GM21529 (cell line): ENCODE measurements at regions not wholly inside any gene's neighbourhood (a gene's known extent, or its start where the extent isn't known, plus 50 kb on each side); places are given as distances from the start of the nearest gene placed in this dataset.

Experiments
- ATAC-seq: cut with Tn5 transposase; IDR thresholded peaks from one replicate; pipeline ENCODE4 v1.9.1; 2021; ENCODE audit not compliant: unreplicated experiment

GRCh38 chr4:35106091-35106734, 1138.1 kb downstream of the ARAP2 start:
- no peak for ATAC-seq

DNA sequence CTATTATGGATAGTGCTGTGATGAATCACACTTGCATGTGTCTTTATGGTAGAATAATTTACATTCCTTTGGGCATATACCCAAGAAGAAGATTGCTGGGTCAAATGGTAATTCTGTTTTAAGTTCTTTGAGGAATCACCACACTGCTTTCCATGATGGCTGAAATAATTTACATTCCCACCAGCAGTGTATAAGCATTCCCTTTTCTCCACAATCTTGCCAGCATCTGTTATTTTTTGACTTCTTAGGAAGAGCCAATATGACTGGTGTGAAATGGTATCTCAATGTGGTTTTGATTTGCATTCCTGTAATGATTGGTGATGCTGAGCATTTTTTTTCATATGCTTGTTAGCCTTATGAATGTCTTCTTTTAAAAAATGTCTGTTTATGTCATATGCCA, 1120.2 kb downstream of the ARAP2 start:
- no peak for ATAC-seq

DNA sequence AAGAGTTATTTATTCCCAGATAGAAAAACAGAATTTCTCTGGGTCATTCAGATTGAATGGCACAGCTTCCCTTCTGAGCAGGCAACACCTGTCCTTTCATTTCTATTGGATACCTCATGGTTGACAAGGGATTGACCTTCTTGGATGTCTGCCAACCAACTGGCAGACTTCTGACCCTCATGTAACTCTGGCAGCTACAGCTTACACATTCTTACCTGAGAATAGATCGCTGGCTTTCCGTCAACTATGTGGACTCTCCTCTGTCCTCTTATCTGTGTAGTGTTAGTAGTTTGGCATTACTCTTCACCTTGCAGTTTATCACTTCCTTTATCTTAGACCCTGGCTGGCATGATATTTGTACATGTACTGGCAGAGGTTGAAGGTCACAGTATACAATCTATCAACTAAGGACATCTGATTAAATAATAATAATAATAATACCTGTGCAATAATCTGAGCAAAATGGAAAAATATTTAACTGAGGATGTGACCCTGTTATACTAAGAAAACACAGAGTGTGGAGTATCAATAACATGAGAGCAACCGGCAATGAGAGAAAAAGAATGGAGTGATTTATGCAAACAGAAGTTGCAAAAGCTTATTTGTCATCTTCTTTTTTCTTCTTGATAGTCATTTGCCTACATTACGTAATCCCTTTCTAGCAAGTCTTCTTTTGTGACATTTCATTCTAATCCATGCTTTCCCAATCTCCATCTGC, 1118.2 kb downstream of the ARAP2 start:
- ATAC-seq: no peak

DNA sequence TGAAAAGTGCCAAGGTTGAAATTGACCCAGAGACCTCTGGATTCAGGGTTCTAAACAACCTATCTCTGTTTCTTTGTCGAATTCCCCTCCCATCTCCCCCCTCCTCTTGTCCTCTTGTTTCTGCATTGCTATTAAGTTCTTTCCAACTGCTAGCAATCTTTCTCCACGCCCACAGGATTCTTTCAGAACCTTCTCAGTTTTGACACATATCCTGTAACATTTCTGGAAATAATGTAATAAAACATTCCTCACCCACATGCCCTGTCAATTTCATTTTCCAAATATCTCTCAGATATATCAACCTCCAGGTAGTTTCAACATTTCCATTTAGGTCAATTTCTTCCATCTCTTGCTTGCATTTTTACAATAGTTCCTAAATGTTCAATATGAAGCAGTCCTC, 1105.9 kb downstream of the ARAP2 start:
- no peak for ATAC-seq

DNA sequence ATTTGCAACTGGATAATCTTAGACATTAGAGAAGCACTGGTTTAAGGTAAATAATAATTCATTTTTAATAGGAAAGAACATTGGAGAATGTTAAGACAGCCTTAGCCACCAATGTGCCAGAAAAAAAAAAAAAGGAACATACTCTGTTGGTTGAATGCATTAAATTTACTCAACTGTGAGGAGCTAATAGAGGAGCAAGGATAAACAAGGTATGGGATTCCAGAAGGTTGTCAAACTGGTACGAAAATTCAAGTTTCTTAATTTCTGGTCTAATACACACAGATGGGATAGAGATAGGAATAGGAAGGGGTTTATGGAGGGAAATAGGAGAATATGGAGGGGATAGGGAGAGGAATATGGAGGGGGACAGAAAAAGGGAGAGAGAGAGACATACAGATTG, 1096.6 kb downstream of the ARAP2 start:
- ATAC-seq: no peak

DNA sequence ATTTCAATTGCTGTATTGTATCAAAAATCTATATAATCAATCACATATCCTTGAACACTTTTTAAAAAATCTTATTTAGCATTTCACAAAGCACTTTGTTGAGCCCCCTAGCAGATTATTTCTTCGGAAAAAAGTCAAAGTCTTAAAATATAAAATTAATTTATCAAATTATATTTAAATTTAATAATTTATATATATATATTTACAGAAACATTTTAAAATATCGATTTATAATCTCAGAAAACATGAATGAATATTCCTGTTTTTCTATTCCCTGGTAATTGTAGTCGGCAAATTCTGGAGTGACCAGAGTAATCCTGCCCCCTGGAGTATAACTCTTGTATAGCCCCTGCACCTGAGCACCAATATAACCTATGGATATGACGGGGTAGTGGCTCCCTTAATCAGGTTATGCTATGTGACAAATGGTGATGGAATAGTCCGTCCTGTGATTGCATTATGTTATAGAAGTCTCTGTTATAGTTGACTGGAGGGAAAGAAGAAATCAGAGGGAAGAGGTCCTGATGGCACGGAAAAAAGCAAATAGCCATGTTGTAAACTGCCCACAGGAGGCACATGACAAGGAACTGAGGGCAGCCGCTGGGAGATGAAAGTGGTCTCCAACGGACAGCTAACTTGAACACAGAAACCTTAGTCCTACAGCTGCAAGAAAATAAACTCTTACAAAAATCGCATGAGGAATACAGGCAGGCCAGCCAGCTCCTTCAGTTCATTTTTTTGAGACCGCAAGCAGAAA, 1092.3 kb downstream of the ARAP2 start:
- ATAC-seq: no peak

- ATAC-seq: no peak
Observed at GRCh38 chr4:35163168-35163567, 1081.1 kb downstream of the ARAP2 start.

DNA sequence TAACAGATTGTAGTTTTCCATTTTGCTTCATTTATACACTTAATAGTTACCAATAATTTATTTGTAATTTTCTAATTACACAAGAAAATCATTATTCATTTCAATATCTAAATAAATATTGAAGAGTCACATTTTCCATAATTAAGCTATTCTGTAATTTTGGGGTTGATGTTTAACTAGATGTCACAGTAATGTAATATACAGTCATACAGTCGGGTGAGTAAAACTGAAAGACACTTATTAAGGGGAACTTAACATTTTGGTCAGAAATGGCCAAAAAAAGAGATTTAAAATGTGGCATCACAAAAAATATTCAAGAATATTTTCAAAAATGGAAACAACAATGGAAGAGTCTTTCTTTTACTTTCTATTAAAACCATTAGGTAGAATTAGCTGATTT, 1080.3 kb downstream of the ARAP2 start:
- ATAC-seq: no peak

- no peak for ATAC-seq
Observed at GRCh38 chr4:35166466-35166865, 1077.8 kb downstream of the ARAP2 start.

GRCh38 chr4:35167385-35167784, 1076.9 kb downstream of the ARAP2 start:
- no peak for ATAC-seq

- no peak for ATAC-seq
Observed at GRCh38 chr4:35175487-35175886, 1068.8 kb downstream of the ARAP2 start.

DNA sequence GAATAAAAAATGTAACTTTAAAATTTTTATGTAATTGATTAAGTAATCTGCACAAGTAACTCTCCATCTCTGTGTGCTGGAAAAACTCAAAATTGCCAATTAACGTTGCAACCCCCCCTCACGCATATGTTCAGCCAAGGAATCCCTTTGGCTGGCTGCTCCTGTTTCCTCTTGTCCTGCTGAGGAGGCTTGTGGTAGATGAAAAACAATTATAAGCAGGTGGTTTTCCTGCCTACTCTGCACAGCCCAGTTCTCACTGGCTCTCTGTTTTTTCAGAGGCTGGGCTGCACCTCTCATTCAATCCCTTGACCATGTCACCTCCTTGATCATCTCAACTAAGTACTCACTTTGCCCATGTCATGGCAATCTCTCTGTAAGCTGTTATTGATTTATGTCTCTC, 1068.4 kb downstream of the ARAP2 start:
- no peak for ATAC-seq

GRCh38 chr4:35182451-35182850, 1061.9 kb downstream of the ARAP2 start:
- no peak for ATAC-seq

DNA sequence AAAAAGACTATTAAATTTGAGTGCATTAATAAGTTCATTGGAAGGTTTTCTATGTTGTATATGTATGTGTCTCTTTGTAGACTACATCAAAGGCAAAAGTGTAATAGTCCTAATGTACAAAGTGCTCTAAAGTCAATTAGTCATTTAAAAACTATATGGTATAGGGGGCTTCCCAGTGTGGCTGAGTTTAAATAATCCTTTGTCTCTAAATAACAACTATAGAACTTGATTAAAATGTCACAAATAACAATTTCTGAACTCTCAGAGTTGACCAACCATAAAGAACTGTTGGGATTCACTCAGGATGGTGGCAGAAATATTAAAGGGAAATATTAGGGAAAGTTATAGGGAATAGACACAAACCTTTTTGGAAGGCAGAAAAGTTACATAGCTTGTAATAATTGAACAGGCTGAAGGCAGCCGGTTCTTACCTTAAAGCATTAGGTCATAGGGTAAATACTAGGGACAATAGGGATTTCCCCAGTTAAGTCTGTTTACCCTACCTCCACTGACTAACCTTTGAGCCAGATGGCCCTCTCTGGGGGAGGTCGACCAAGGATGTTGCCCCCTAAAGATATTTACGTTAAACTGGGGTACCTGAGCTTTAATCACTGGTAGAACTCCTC, 1054.2 kb downstream of the ARAP2 start:
- ATAC-seq: no peak

DNA sequence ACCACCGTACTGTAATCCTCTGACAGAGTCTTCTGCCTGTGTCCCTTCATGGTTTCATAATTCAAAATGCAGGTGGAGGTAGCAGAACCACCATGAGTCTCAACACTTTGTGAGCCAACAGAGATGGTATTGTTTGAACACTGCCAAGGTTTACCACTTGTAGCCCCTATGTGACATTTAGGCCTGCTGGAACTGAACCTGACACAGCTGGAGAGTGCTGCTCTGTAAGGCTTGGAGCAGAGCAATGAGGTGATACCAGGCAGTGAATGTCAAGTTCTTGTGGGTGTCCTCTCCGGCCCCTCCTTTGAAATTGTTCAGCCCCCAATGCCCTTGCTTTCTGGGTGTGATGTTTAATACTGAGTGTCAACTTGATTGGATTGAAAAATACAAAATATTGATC, 1042.9 kb downstream of the ARAP2 start:
- no peak for ATAC-seq

DNA sequence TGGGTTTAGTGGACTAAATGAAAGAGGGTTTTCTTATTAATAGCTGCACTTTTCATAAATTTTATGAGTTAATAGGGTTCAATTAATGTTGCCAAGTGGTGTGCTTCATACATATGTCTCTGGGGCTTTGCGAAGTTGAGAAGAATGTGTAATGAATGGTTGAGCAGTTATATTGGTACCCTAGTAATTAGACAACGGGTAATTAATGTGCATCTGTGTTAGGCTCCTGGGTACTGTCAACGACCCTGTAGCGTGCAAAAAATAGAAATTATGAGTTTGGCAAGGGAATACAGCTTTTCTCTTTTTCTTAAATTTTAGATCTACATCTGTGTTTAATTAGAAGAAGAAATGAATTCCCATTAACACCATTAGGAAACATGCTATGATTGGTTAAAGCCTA, 1027.7 kb downstream of the ARAP2 start:
- ATAC-seq: no peak

DNA sequence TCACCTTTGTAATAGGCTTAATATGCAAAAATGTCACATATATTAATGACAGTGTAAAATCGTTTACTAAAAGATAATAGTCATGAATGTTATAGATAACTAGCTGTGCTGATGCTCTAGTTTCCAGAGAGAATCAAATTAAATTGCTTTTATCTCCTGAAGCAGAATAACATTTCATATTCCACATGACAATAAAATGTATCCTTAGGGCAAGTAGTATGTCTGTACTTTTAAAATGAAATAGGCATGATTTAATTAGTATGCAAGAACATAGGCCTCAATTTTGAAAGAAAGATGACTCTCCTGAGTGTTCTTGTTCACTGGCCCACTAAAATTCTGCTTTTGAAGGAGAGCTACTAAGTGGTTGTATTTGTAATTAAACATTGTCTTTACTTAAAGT, 1027.0 kb downstream of the ARAP2 start:
- no peak for ATAC-seq

- no peak for ATAC-seq
Observed at GRCh38 chr4:35228313-35228712, 1016.0 kb downstream of the ARAP2 start.

DNA sequence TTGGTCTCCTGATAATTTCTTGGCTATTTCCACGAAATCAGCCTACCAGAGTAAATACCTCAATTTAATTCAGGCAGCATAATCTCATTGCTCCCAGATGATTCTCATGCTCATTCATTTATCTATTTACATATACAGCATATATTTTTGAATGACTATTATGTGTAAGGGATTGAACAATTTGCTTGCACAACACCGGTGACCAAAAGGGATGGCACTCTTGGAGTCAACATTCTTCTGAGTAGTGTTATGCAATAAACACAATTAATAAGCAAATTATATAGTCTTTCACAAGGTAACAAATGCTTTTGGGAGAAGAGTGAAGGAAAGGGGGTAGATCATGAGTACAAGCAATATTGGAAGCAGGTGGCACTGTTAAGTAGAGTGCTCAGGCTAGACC, 1015.3 kb downstream of the ARAP2 start:
- no peak for ATAC-seq

DNA sequence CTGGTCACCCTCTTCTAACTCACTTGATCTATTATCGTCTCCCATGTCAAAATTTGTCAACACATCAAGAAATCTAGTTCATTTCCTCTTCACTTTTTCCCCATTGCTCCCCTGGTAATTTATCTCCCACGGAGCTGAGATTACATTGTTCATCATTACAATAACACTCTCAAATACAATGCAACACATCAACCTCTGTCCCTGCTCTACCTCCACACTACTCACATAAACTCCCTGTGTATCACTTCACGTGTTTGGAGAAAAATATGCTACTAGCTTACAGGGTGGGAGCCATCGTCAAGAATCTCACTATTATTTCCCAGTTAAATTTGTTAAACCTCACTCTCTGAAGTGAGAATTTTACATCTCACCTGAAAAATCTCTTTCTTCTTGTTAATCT, 1006.4 kb downstream of the ARAP2 start:
- no peak for ATAC-seq

DNA sequence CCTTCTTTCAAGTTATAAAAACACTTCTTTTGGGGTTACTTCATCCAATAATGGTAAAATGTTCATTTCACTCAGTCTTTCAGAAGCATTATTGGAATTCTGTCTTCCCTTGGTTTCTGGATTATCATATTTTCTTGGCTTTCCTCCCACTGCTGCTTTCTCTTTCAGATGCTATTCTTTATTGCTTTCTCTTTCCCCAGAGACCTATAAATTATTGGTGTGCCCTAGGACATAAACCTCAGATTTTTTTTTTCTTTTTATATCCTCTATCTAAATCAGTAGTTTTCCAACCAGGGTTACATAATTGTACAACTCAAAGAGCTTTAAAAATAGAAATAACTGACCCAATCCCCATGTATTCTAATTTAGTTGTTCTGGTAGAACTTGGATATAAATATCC, 1005.5 kb downstream of the ARAP2 start:
- ATAC-seq: no peak

DNA sequence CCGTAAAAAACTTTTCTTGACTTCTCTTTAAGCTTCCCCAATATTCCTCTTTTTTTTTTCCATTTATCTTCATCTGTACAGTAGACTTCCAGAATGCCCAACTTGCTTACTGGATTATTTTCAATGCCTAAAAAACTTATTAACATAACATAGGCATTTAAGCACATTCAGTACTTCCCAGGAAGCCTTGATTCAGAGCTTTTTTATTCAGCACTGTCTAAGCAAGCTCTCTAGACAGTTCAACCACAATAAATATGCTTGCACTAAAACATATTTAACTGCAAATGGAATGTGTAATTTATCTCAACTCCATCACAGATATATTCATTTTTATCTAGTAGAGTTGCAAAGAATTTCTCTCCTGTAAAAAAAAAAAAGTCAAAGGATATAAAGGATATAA, 997.8 kb downstream of the ARAP2 start:
- no peak for ATAC-seq
